HG03064 (cell line): ENCODE measurements at regions not wholly inside any gene's neighbourhood (a gene's known extent, or its start where the extent isn't known, plus 50 kb on each side); places are given as distances from the start of the nearest gene placed in this dataset.

ENCODE experiments used
- ATAC-seq: cut with Tn5 transposase; IDR thresholded peaks from one replicate; pipeline ENCODE4 v1.9.1; 2021; ENCODE audit warnings: low read depth; ENCODE audit not compliant: unreplicated experiment

- ATAC-seq = peak; percentile 96
Observed at GRCh38 chr13:47146991-47147811, 250.3 kb upstream of the HTR2A start.

DNA sequence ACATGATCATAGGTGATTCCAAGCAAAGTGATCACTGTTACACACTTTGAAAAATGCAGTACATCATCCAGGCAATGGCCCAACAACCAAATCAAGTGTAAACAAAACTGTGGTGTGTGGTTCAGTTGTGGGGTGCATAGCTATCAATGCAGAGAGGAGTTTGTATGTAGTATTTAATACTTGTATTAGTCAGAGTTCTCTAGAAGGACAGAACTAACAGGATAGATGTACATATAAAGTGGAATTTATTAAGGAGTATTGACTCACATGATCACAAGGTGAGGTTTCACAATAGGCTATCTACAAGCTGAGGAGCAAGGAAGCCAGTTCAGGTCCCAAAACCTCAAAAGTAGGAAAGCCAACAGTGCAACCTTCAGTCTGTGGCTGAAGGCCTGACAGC is 249.3 kb upstream of the HTR2A start:
- no peak for ATAC-seq

- no peak for ATAC-seq
Observed at GRCh38 chr13:47144782-47145181, 247.9 kb upstream of the HTR2A start.

- ATAC-seq = no peak
Observed at GRCh38 chr13:47142105-47142504, 245.3 kb upstream of the HTR2A start.

DNA sequence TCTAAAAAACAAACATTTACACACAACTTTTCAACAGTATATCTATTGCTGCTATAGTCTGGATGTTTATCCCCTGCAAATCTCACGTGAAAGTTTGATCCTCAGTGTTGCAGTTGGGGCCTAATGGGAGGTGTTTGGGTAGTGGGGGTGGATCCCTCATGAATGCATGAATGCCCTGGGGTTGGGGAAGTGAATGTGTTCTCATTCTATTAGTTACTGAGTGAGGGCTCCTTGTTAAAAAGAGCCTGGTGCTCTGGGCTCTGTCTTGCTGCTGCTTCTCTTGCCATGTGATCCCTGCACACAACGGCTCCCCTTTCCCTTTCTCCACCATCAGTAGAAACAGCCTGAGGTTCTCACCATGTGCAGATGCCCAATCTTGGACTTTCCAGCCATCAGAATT is 242.7 kb upstream of the HTR2A start:
- no peak for ATAC-seq

GRCh38 chr13:47136504-47136941 is 239.7 kb upstream of the HTR2A start:
- no peak for ATAC-seq

DNA sequence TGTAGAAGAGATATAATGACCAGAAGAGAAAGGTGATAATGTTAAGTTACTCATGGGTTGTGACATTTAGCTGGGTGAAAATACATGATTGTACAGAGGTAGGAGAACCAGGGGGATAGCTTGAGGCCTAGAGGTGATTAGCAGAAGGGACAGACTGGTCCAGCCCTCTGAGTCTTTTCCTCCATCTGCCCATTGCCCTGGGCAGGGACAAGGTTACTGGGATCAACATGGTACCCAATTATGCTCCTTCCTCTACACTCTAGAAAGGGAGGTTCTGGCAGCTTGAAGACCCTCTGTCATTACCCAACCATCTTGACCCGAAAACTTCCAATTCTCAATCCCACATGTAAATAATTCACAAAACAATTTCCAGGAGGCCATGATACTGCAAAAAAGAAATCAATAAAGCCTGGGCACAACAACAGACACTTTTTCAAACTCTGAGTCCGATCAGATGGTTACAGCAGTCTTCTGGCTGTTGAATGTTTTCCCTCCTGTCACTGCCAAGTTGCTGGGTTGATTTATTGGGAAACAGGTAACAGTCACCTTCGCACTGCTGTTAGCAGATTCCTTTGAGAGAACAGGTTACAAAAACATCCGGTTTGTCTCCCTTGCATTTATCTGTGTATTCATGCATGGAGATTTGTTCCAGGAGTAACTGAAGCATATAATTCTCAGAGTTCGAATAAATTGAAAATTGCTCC is 239.1 kb upstream of the HTR2A start:
- ATAC-seq = no peak

- ATAC-seq = no peak
Observed at GRCh38 chr13:47134939-47135489, 238.2 kb upstream of the HTR2A start.

GRCh38 chr13:47133011-47133445 is 236.2 kb upstream of the HTR2A start:
- no peak for ATAC-seq

GRCh38 chr13:47129461-47129860 is 232.6 kb upstream of the HTR2A start:
- ATAC-seq = no peak

DNA sequence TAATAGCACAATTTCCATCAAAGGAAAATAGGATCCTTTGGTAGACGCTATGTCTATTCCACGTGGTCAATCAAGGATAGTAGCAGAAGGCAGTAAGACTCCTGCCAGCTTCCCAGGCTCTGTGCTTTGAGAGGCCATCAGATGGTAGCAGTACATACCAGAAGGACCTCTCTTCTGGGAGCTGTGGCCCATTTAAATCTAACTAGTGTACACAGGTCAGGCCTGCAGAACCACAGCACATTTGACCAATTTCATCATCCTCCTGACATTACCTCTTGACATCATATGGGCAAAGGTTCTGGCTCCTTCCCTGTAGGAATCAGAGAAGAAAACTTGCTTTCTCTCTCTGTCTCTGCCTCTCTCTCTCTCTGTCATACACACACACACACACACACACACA is 229.6 kb upstream of the HTR2A start:
- ATAC-seq = no peak

- no peak for ATAC-seq
Observed at GRCh38 chr13:47121092-47121763, 224.4 kb upstream of the HTR2A start.

DNA sequence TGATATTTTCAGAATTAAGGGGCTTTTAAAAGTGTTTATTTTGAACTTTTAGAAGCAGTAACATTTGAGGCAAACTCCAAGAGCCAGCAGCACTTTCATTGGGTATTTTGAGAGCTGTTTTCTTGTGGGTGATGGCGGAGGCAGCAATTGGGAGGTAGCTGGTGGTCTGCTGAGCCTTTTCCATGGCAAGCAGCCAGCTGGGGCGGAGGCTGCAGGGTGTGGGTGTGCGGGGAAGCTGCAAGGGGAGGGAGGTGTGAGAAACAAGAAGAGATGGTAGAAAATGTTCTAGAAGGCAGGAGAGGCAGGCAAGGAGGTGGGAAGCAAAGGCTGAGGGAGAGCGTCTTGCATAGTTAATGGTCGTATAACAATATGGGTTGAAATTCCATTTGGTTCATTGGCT is 223.4 kb upstream of the HTR2A start:
- ATAC-seq = no peak

GRCh38 chr13:47119575-47120235 is 222.9 kb upstream of the HTR2A start:
- ATAC-seq = no peak

- ATAC-seq = no peak
Observed at GRCh38 chr13:47117268-47117667, 220.4 kb upstream of the HTR2A start.

- no peak for ATAC-seq
Observed at GRCh38 chr13:47114030-47114429, 217.2 kb upstream of the HTR2A start.

DNA sequence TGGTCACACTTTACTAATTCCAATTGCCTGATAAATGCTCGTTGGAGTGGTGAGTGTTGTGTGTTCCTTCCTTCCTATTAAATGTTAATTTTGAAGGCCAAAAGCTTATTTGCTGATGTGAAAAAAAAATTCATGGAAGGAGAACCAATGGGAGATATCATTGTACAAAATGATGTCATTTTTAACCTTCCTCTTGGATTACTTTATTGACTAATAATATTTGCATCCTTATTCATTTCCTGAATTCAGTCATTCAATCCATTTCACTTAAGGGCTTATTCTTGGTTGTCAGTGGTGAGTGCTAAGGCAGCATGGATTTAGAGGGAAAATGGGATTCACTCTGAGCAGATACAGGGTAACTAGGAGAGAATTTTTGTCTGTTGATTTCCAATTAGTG is 216.0 kb upstream of the HTR2A start:
- no peak for ATAC-seq

- ATAC-seq = no peak
Observed at GRCh38 chr13:47112205-47112902, 215.5 kb upstream of the HTR2A start.

DNA sequence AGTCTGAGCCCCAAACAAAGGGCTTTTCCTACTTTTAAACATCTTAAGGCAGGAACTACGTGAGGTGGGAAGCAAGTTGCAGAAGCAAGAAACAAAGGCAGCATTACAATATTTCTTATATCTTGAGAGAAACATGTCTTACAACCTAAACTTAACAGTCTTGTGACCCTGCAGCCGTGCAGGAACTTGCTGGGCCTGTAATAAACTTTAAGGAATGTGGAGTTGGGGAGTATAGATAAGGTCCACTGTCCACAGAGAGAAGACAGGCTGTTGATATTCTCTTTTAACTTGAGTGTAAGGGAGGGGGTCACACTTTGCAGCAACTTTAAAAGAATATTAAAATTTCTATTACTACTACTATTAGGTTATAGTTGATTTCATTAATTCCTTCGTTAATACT is 214.6 kb upstream of the HTR2A start:
- no peak for ATAC-seq

- ATAC-seq = no peak
Observed at GRCh38 chr13:47110833-47111240, 214.0 kb upstream of the HTR2A start.
